Ishikawa (cell line): ENCODE measurements at regions not wholly inside any gene's neighbourhood (a gene's known extent, or its start where the extent isn't known, plus 50 kb on each side); places are given as distances from the start of the nearest gene placed in this dataset.

Experiments used
- CEBPB ChIP-seq: IDR thresholded peaks from 2 replicates; pipeline ENCODE4 v1.6.1; 2012
- CREB1 ChIP-seq: IDR thresholded peaks from 2 replicates; pipeline ENCODE4 v1.6.1; 2012; ENCODE audit warnings: low read depth
- EGR1 ChIP-seq: IDR thresholded peaks from 2 replicates; pipeline ENCODE4 v1.6.1; 2012
- EP300 ChIP-seq: IDR thresholded peaks from 2 replicates; pipeline ENCODE4 v1.6.1; 2012; ENCODE audit warnings: borderline replicate concordance
- NFIC ChIP-seq: IDR thresholded peaks from 2 replicates; pipeline ENCODE4 v1.6.1; 2012
- RAD21 ChIP-seq: IDR thresholded peaks from 2 replicates; pipeline ENCODE4 v1.6.1; 2012; ENCODE audit warnings: low read depth
- TAF1 ChIP-seq: IDR thresholded peaks from 2 replicates; pipeline ENCODE4 v1.6.1; 2012; ENCODE audit warnings: low read depth, mild to moderate bottlenecking
- TCF12 ChIP-seq: IDR thresholded peaks from 2 replicates; pipeline ENCODE4 v1.6.1; 2012; ENCODE audit warnings: low read depth
- TEAD4 ChIP-seq: IDR thresholded peaks from 2 replicates; pipeline ENCODE4 v1.6.1; 2012
- YY1 ChIP-seq: IDR thresholded peaks from 2 replicates; pipeline ENCODE4 v1.6.1; 2012; ENCODE audit warnings: low read depth
- ZBTB7A ChIP-seq: IDR thresholded peaks from 2 replicates; pipeline ENCODE4 v1.6.1; 2012; ENCODE audit warnings: low read depth
- TF ChIP-seq, protein P1 (sequence below): IDR thresholded peaks from 2 replicates; pipeline ENCODE4 v1.6.1; 2012; ENCODE audit warnings: low read depth, mild to moderate bottlenecking
- TF ChIP-seq, protein P2 (sequence below): IDR thresholded peaks from 2 replicates; pipeline ENCODE4 v1.6.1; 2012
- TF ChIP-seq, protein P3 (sequence below): IDR thresholded peaks from 2 replicates; pipeline ENCODE4 v1.6.1; 2012

DNA sequence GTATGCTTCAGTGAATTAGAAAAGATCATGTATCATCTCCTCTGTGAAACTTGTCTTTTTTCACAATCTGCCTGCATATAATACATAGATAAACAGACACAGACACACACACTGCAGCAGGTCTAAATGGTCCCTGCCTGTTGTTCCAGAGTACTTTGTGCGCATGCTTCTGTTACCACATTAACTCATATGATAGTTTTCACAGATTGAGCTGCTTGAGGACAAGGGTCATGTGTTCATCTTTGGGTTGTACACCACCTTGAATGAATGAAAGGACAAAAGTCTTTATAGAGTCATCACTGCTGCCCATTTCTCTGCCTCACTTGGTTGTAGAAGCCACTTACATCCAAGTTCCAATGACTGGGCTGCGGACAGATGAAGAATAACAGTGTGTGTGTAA is 72.7 kb upstream of the GLS start:
- TF ChIP-seq YY1 = no peak
- TF ChIP-seq, protein P1, sequence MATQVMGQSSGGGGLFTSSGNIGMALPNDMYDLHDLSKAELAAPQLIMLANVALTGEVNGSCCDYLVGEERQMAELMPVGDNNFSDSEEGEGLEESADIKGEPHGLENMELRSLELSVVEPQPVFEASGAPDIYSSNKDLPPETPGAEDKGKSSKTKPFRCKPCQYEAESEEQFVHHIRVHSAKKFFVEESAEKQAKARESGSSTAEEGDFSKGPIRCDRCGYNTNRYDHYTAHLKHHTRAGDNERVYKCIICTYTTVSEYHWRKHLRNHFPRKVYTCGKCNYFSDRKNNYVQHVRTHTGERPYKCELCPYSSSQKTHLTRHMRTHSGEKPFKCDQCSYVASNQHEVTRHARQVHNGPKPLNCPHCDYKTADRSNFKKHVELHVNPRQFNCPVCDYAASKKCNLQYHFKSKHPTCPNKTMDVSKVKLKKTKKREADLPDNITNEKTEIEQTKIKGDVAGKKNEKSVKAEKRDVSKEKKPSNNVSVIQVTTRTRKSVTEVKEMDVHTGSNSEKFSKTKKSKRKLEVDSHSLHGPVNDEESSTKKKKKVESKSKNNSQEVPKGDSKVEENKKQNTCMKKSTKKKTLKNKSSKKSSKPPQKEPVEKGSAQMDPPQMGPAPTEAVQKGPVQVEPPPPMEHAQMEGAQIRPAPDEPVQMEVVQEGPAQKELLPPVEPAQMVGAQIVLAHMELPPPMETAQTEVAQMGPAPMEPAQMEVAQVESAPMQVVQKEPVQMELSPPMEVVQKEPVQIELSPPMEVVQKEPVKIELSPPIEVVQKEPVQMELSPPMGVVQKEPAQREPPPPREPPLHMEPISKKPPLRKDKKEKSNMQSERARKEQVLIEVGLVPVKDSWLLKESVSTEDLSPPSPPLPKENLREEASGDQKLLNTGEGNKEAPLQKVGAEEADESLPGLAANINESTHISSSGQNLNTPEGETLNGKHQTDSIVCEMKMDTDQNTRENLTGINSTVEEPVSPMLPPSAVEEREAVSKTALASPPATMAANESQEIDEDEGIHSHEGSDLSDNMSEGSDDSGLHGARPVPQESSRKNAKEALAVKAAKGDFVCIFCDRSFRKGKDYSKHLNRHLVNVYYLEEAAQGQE = no peak
- TF ChIP-seq TCF12 = no peak
- no peak for TF ChIP-seq EGR1
- TF ChIP-seq, protein P2, sequence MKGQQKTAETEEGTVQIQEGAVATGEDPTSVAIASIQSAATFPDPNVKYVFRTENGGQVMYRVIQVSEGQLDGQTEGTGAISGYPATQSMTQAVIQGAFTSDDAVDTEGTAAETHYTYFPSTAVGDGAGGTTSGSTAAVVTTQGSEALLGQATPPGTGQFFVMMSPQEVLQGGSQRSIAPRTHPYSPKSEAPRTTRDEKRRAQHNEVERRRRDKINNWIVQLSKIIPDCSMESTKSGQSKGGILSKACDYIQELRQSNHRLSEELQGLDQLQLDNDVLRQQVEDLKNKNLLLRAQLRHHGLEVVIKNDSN = no peak
- TF ChIP-seq ZBTB7A = no peak

DNA sequence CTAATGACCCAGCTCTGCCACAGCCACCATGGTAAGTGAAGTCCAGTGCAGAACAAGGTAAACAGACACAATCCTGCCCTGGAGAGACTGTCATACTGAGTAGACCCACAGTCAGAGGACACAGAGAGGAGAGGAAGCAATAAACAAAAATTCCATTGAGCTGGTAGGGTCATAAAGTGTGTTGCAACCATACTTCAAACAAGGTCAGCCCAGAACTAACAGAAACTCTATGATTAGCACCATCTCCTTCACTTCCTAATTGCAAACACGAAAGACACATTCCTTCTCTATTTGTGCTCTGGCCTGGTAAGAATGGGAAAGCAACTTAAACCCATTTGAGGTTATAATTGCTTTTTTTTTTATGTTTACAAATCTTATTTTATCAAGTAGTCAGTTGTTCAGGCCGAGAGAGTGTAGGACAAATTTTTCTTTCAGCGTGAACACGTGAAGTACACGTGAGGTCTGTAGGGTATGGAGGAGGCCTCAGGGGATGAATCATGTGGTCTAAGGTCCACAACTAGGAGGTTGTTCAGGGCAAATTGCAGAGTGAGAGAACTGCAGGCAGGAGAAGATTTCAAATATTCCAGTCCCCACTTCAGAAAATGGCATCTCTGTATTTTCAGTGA is 71.4 kb upstream of the GLS start:
- TF ChIP-seq, protein P2 = no peak
- TF ChIP-seq TEAD4 (no peak), EP300 (no peak), CREB1 (no peak), CEBPB (no peak), RAD21 (no peak), ZBTB7A (no peak), YY1 (no peak)
- TF ChIP-seq, protein P3, sequence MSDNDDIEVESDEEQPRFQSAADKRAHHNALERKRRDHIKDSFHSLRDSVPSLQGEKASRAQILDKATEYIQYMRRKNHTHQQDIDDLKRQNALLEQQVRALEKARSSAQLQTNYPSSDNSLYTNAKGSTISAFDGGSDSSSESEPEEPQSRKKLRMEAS = no peak
- TF ChIP-seq, protein P1 = no peak

DNA sequence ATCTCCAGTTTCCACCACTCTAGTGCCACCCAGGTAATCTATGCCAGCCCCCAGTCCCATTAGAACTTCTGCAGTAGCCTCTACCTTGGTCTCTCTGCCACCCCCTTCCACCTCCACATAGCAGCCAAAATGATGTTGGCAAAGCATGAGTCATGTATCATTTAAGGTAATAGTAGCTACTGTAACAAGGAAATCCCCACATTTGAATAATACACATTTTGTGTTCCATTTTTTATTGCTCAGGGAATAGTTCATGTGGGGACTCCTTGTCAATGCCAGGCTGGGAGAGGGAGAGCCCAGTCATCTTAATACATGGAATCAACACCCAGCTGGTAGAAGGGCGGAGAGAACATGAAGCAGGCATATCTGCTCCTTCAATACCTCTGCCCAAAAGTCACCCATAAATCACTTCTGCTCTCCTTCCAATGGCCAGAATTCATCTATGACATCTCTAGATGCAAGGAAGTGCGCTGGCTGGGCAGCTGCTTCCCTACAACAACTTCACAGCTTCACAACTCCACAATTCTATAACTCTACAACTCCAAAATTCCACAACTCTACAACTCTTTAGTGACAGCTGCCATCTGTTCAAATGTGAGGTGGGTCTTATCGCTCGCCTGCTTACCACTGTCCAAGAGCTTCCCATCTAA is 70.6 kb upstream of the GLS start:
- TF ChIP-seq, protein P2 = no peak
- TF ChIP-seq EP300 (no peak), RAD21 (no peak), EGR1 (no peak), TCF12 (no peak), TEAD4 (no peak), CEBPB (no peak), CREB1 (no peak), YY1 (no peak), ZBTB7A (no peak), TAF1 (no peak)
- TF ChIP-seq, protein P3 = no peak

DNA sequence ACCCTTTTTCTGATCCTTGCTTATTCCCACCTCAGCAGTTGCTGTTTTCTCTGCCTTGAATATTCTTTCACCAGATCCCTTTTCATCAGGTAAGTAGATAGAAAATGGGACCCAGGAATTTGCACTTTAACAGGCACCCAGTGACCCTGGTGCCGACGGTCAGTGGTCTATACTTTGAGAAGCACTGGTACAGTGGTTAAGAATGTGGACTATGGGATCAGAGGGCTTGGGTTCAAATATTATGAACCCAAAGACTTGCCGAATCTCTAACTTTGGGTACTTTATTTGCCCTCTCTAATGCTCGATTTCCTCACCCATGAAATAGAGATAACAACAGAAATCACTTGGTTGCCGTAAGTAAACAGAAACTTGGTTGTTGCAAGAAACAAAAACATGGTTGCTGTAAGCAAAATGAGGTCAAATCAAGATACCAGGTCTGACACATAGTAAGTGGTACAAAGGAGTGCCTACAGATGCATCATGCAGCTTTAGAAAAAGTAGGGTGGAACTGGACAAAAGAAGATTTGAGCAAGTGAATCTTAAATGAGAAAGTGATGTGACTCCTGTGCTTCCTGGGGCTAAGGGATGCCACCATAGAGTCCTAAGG is 69.5 kb upstream of the GLS start:
- no peak for TF ChIP-seq EP300
- no peak for TF ChIP-seq NFIC
- TF ChIP-seq, protein P1 = no peak
- TF ChIP-seq YY1 = no peak
- TF ChIP-seq, protein P2 = no peak
- TF ChIP-seq TAF1 = no peak
- no peak for TF ChIP-seq EGR1
